ENCODE measurements at regions not wholly inside any gene's neighbourhood (a gene's known extent, or its start where the extent isn't known, plus 50 kb on each side); places are given as distances from the start of the nearest gene placed in this dataset.

DNA sequence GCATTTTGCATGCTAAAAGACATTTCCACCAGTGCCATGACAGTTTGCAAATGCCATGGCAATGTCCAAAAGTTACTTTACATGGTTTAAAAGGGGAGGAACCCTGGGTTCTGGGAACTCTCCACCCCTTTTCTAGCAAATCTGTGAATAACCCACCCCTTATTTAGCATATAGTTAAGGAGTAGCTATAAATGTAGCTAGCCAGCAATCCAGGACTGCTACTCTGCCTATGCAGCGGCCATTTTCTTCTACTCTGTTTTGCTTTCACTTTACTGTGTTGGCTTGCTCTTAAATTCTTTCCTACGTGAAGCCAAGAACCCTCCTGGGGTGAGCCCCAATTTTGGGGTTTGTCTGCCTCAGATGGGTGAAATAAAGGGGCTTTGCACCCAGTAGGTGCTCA, 141.0 kb downstream of the PTPN11 start:
- Histone ChIP-seq H3K36me3 (no peaks in the 10 kb centered on the region), H3K9me3 (no peaks in the 10 kb centered on the region), H3K4me1 (no peaks in the 10 kb centered on the region), H3K4me3 (no peak overlapping the region), H3K27ac (no peak overlapping the region), H3K27me3 (no peaks in the 10 kb centered on the region)
- 75 to 76% methylated on average over 2 of the region's 2 CpGs for WGBS, 2 donors
- DNase-seq = no peak
- no peak for ATAC-seq
- TF ChIP-seq, protein P1, sequence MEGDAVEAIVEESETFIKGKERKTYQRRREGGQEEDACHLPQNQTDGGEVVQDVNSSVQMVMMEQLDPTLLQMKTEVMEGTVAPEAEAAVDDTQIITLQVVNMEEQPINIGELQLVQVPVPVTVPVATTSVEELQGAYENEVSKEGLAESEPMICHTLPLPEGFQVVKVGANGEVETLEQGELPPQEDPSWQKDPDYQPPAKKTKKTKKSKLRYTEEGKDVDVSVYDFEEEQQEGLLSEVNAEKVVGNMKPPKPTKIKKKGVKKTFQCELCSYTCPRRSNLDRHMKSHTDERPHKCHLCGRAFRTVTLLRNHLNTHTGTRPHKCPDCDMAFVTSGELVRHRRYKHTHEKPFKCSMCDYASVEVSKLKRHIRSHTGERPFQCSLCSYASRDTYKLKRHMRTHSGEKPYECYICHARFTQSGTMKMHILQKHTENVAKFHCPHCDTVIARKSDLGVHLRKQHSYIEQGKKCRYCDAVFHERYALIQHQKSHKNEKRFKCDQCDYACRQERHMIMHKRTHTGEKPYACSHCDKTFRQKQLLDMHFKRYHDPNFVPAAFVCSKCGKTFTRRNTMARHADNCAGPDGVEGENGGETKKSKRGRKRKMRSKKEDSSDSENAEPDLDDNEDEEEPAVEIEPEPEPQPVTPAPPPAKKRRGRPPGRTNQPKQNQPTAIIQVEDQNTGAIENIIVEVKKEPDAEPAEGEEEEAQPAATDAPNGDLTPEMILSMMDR (IDR thresholded peaks at IDR 0.05) = no peak
- no peak for FAIRE-seq
- intact Hi-C loops (cut with DNase I) = no loop called here

GRCh38 chr12:112564160-112564784, 145.5 kb downstream of the PTPN11 start:
- ATAC-seq = no peak
- intact Hi-C loops (cut with DNase I) = no loop called here
- TF ChIP-seq, protein P1 (IDR thresholded peaks at IDR 0.05) = no peak
- no peaks in the 10 kb centered on the region for H3K27me3 ChIP-seq
- H3K9me3 ChIP-seq = no peaks in the 10 kb centered on the region
- H3K4me1 ChIP-seq = no peaks in the 10 kb centered on the region
- 58 to 68% methylated on average over 11 of the region's 11 CpGs for WGBS, 2 donors
- FAIRE-seq = no peak
- no peak for DNase-seq
- H3K4me3 ChIP-seq = no peak overlapping the region
- H3K36me3 ChIP-seq = no peaks in the 10 kb centered on the region
- no peak overlapping the region for H3K27ac ChIP-seq

GRCh38 chr12:112568641-112569040, 149.9 kb downstream of the PTPN11 start:
- DNase-seq (no peak), FAIRE-seq (no peak), ATAC-seq (no peak)
- H3K4me1 ChIP-seq = no peaks in the 10 kb centered on the region
- H3K27ac ChIP-seq = no peak overlapping the region
- intact Hi-C loops (cut with DNase I) = no loop called here
- no peaks in the 10 kb centered on the region for H3K27me3 ChIP-seq
- no peaks in the 10 kb centered on the region for H3K9me3 ChIP-seq
- H3K4me3 ChIP-seq = no peak overlapping the region
- TF ChIP-seq, protein P1 (IDR thresholded peaks at IDR 0.05) = no peak
- 72 to 83% methylated on average over 2 of the region's 2 CpGs for WGBS, 2 donors
- no peaks in the 10 kb centered on the region for H3K36me3 ChIP-seq

DNA sequence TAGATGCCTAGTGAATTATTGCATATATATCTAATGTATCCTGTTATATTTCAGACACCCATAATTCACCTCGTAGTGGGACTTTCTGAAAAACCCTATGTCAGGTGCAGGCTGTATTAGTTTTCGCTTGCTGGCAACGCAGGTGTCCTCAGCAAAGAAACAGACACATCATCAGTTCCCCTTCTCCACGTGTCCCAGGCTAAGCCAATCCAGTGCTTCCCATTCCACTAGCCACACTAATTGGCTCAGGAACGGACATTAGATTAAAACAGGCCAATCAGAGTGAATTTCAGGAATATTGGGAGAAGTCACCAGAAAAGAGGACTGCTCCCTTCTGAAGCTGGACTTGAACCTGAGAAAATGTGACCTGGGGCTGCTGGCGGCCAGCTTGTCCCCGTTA, 151.3 kb downstream of the PTPN11 start:
- no peak for FAIRE-seq
- WGBS, 2 donors = 40 to 48% methylated on average over 7 of the region's 7 CpGs

DNA sequence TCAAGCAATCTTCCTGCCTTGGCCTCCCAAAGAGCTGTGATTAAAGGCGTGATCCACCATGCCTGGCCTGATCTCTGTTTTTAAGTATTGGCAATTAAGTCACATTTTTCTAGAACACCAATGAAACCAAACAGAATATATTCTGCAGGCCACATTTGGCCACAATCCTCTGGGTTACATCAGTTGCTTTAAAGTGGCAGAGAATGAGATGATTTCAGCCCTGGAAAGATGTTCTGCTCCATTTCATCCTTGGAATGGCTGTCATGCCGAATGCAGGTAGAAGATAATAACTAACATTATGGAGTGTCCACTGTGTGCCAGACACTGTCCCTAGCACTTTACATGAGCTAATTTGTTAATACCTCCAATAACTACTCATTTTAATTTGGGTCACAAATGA, 154.4 kb downstream of the PTPN11 start:
- Histone ChIP-seq H3K27me3 (no peaks in the 10 kb centered on the region), H3K36me3 (no peaks in the 10 kb centered on the region), H3K9me3 (no peaks in the 10 kb centered on the region), H3K4me1 (no peaks in the 10 kb centered on the region), H3K27ac (no peak overlapping the region), H3K4me3 (no peak overlapping the region)
- ATAC-seq = no peak
- no peak for FAIRE-seq
- intact Hi-C loops (cut with DNase I) = no loop called here
- 49 to 74% methylated on average over 2 of the region's 2 CpGs for WGBS, 2 donors
- TF ChIP-seq, protein P1 (IDR thresholded peaks at IDR 0.05) = no peak
- no peak for DNase-seq

More for the DNA sequence above, 151.3 kb downstream of the PTPN11 start:
- TF ChIP-seq, protein P1 (IDR thresholded peaks at IDR 0.05) = no peak
- Histone ChIP-seq H3K36me3 (no peaks in the 10 kb centered on the region), H3K9me3 (no peaks in the 10 kb centered on the region), H3K4me3 (no peak overlapping the region), H3K4me1 (no peaks in the 10 kb centered on the region), H3K27me3 (no peaks in the 10 kb centered on the region), H3K27ac (no peak overlapping the region)
- DNase-seq (no peak), ATAC-seq (no peak)
- intact Hi-C loops (cut with DNase I) = no loop called here
